Fibroblast of the aortic adventitia (primary cell): ENCODE measurements at regions not wholly inside any gene's neighbourhood (a gene's known extent, or its start where the extent isn't known, plus 50 kb on each side); places are given as distances from the start of the nearest gene placed in this dataset.

Experiments
- DNase-seq: peaks from one replicate; pipeline ENCODE4 v3.0.0-alpha.2; 2010; ENCODE audit warnings: low read depth
- H3K4me3 ChIP-seq: 2 replicates; pipeline ENCODE4 v1.5.1; 2011; ENCODE audit warnings: low read depth, mild to moderate bottlenecking, control low read depth, low read length, moderate library complexity
- CTCF ChIP-seq: IDR thresholded peaks from 2 replicates; pipeline ENCODE4 v1.5.1; 2011; ENCODE audit warnings: mild to moderate bottlenecking, low read length, control low read depth, inconsistent platforms; ENCODE audit not compliant: insufficient read depth

GRCh38 chrX:38878641-38879340 lies 77.5 kb downstream of the MID1IP1 start:
- no peak for DNase-seq
- H3K4me3 ChIP-seq: no peak overlapping the region
- TF ChIP-seq CTCF: no peak

GRCh38 chrX:38879631-38880220 lies 78.5 kb downstream of the MID1IP1 start:
- H3K4me3 ChIP-seq: no peak overlapping the region
- DNase-seq: no peak
- no peak for TF ChIP-seq CTCF

GRCh38 chrX:38880296-38880854 lies 79.1 kb downstream of the MID1IP1 start:
- DNase-seq: peak; percentile 38
- no peak for TF ChIP-seq CTCF

GRCh38 chrX:38881066-38881465 lies 79.8 kb downstream of the MID1IP1 start:
- H3K4me3 ChIP-seq: no peak overlapping the region
- no peak for TF ChIP-seq CTCF
- DNase-seq: no peak

More at GRCh38 chrX:38880296-38880854, 79.1 kb downstream of the MID1IP1 start:
- H3K4me3 ChIP-seq: no peak overlapping the region

- no peak overlapping the region for H3K4me3 ChIP-seq
- DNase-seq: peak; percentile 13
- TF ChIP-seq CTCF: no peak
These were observed 80.5 kb downstream of the MID1IP1 start for GRCh38 chrX:38881727-38882126.

- no peak overlapping the region for H3K4me3 ChIP-seq
- peak; percentile 5 for TF ChIP-seq CTCF
- DNase-seq: peak; percentile 75
These were observed 81.8 kb downstream of the MID1IP1 start for GRCh38 chrX:38882894-38883626.
